Stomach (tissue), 8 donors: ENCODE measurements at regions not wholly inside any gene's neighbourhood (a gene's known extent, or its start where the extent isn't known, plus 50 kb on each side); places are given as distances from the start of the nearest gene placed in this dataset.

ENCODE experiments used
- DNase-seq, 2 donors: peaks; one replicate each; pipeline versions ENCODE4 v3.0.0 to v3.0.0-alpha.2; 2013 to 2019
- H3K27ac ChIP-seq, 5 donors: fragments of 200-600 bp in 4 of 5; sonication (generic) in 4 of 5; one replicate each; pipeline ENCODE4 v1.5.1; 2013 to 2019; ENCODE audit warnings: mild to moderate bottlenecking in 1 of 5, moderate library complexity in 1 of 5
- H3K27me3 ChIP-seq, 3 donors: fragments of 200-600 bp; sonication (generic); one replicate each; pipeline ENCODE4 v1.5.1; 2017 to 2019; ENCODE audit warnings: mixed run types in 1 of 3
- H3K36me3 ChIP-seq, 4 donors: fragments of 200-600 bp; sonication (generic); 1 replicate in 3 of 4; 2 replicates in 1 of 4; pipeline ENCODE4 v1.5.1; 2016 to 2019
- H3K4me1 ChIP-seq, 4 donors: fragments of 200-600 bp; sonication (generic); one replicate each; pipeline ENCODE4 v1.5.1; 2016 to 2019
- H3K4me3 ChIP-seq, 4 donors: fragments of 200-600 bp; sonication (generic) in 3 of 4; one replicate each; pipeline ENCODE4 v1.5.1; 2016 to 2019; ENCODE audit warnings: mild to moderate bottlenecking in 1 of 4
- H3K9me3 ChIP-seq, 4 donors: fragments of 200-600 bp; sonication (generic); one replicate each; pipeline ENCODE4 v1.5.1; 2016 to 2019
- EP300 ChIP-seq: sonication (generic); formaldehyde crosslinking; IDR thresholded peaks from one replicate; pipeline ENCODE4 v1.6.1; 2017; ENCODE audit warnings: antibody characterized with exemption
- POLR2A ChIP-seq, 4 donors: fragments of 450-650 bp; IDR thresholded peaks; one replicate each; pipeline ENCODE4 v1.6.1; 2016; ENCODE audit warnings: antibody characterized with exemption in 4 of 4, control low read depth in 2 of 4, mild to moderate bottlenecking in 1 of 4, moderate library complexity in 1 of 4
- POLR2AphosphoS5 ChIP-seq, 3 donors: sonication (generic); formaldehyde crosslinking; IDR thresholded peaks; one replicate each; pipeline ENCODE4 v1.6.1; 2016; ENCODE audit warnings: antibody characterized with exemption in 3 of 3
- WGBS, 5 donors: extraction: QIAGEN DNeasy Blood & Tissue Kit in 3 of 5; methylation state at CpG; one replicate each; pipeline versions ENCODE4 v1.1.5 to v1.1.7; 2013 to 2018; 5-methylcytosine and 5-hydroxymethylcytosine counted together
- intact Hi-C: fragments of 100-400 bp; cut with DNase I; formaldehyde crosslinking; loops from one replicate; pipeline ENCODE4 v1.15.1; 2023; ENCODE audit warnings: low total_unique reads
- TF ChIP-seq, protein P1 (sequence below), 7 experiments: fragments of 450-650 bp in 4 of 7; fragments of 200-600 bp in 3 of 7; sonication (generic) in 3 of 7; IDR thresholded peaks; one replicate each; pipeline ENCODE4 v1.5.1; 2016 to 2019; ENCODE audit warnings: antibody characterized with exemption in 7 of 7, control low read depth in 2 of 7, mild to moderate bottlenecking in 1 of 7
- donor health status: healthy with polysubstance abuse.
- donor health status: Bipolar disorder and iron deficiency.
- donor health status: healthy.

- 86 to 91% (median 87%) methylated on average over 4 of the region's 4 CpGs for WGBS, 5 donors
- H3K36me3 ChIP-seq = no peaks in the 10 kb centered on the region
- peaks cover 0 to 7% (median 3%) of the 10 kb centered on the region in 4 donors for H3K4me1 ChIP-seq
- intact Hi-C loops = no loop called here
- H3K4me3 ChIP-seq = no peak overlapping the region
- no peaks in the 10 kb centered on the region for H3K27me3 ChIP-seq
- H3K9me3 ChIP-seq = no peaks in the 10 kb centered on the region
- no peak overlapping the region for H3K27ac ChIP-seq
- no peak for DNase-seq
- TF ChIP-seq EP300 = no peak
- no peak for TF ChIP-seq POLR2A (IDR thresholded peaks at IDR 0.05)
- TF ChIP-seq POLR2AphosphoS5 (IDR thresholded peaks at IDR 0.05) = no peak
- TF ChIP-seq, protein P1, sequence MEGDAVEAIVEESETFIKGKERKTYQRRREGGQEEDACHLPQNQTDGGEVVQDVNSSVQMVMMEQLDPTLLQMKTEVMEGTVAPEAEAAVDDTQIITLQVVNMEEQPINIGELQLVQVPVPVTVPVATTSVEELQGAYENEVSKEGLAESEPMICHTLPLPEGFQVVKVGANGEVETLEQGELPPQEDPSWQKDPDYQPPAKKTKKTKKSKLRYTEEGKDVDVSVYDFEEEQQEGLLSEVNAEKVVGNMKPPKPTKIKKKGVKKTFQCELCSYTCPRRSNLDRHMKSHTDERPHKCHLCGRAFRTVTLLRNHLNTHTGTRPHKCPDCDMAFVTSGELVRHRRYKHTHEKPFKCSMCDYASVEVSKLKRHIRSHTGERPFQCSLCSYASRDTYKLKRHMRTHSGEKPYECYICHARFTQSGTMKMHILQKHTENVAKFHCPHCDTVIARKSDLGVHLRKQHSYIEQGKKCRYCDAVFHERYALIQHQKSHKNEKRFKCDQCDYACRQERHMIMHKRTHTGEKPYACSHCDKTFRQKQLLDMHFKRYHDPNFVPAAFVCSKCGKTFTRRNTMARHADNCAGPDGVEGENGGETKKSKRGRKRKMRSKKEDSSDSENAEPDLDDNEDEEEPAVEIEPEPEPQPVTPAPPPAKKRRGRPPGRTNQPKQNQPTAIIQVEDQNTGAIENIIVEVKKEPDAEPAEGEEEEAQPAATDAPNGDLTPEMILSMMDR (IDR thresholded peaks at IDR 0.05) = no peak
These were observed 507.5 kb downstream of the NR2F1-AS1 start for GRCh38 chr5:93073547-93073946.

- Histone ChIP-seq H3K9me3 (no peaks in the 10 kb centered on the region), H3K4me3 (no peak overlapping the region), H3K4me1 (peaks cover 0 to under 1% (median 0%) of the 10 kb centered on the region in 4 donors), H3K36me3 (no peaks in the 10 kb centered on the region), H3K27ac (no peak overlapping the region), H3K27me3 (no peaks in the 10 kb centered on the region)
- TF ChIP-seq EP300 = no peak
- TF ChIP-seq, protein P1 (IDR thresholded peaks at IDR 0.05) = no peak
- no peak for TF ChIP-seq POLR2A (IDR thresholded peaks at IDR 0.05)
- no peak for TF ChIP-seq POLR2AphosphoS5 (IDR thresholded peaks at IDR 0.05)
- no peak for DNase-seq
- WGBS, 5 donors = 81 to 92% (median 84%) methylated on average over 3 of the region's 3 CpGs
- intact Hi-C loops = no loop called here
These were observed 508.1 kb downstream of the NR2F1-AS1 start for GRCh38 chr5:93072831-93073459.

- Histone ChIP-seq H3K4me3 (no peak overlapping the region), H3K4me1 (no peaks in the 10 kb centered on the region), H3K27me3 (no peaks in the 10 kb centered on the region), H3K27ac (no peak overlapping the region), H3K36me3 (no peaks in the 10 kb centered on the region), H3K9me3 (no peaks in the 10 kb centered on the region)
- 74 to 85% (median 80%) methylated on average over 1 of the region's 1 CpG for WGBS, 5 donors
- intact Hi-C loops = no loop called here
- no peak for DNase-seq
- no peak for TF ChIP-seq POLR2A (IDR thresholded peaks at IDR 0.05)
- TF ChIP-seq EP300 = no peak
These were observed 509.3 kb downstream of the NR2F1-AS1 start for GRCh38 chr5:93071710-93072109.

DNA sequence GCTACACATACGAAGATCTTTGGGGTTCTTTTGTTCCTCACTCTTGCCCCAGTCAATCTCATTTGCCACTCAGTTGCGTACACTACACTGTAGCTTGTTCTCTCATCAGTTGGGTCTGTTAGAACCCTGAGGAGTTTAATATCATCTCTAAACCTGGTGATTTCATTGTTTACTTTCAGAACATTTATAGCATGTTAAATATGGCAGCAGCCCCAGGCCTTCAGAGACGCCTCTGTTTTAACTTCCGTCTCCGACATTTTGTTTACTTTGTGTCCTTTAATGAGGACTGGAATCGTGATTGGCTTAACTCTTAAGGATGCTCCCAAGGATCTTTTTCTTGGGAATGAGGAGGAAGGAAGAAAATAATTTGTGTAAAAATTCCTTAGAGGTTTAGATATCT is 510.1 kb downstream of the NR2F1-AS1 start:
- no peak overlapping the region for H3K27ac ChIP-seq
- H3K4me3 ChIP-seq = no peak overlapping the region
- no peak for TF ChIP-seq EP300
- TF ChIP-seq, protein P1 (IDR thresholded peaks at IDR 0.05) = no peak
- no peak for TF ChIP-seq POLR2AphosphoS5 (IDR thresholded peaks at IDR 0.05)
- TF ChIP-seq POLR2A (IDR thresholded peaks at IDR 0.05) = no peak
- intact Hi-C loops = no loop called here
- no peaks in the 10 kb centered on the region for H3K36me3 ChIP-seq
- no peaks in the 10 kb centered on the region for H3K27me3 ChIP-seq
- H3K4me1 ChIP-seq = no peaks in the 10 kb centered on the region
- 54 to 65% (median 61%) methylated on average over 6 of the region's 6 CpGs for WGBS, 5 donors
- DNase-seq = no peak
- H3K9me3 ChIP-seq = no peaks in the 10 kb centered on the region

DNA sequence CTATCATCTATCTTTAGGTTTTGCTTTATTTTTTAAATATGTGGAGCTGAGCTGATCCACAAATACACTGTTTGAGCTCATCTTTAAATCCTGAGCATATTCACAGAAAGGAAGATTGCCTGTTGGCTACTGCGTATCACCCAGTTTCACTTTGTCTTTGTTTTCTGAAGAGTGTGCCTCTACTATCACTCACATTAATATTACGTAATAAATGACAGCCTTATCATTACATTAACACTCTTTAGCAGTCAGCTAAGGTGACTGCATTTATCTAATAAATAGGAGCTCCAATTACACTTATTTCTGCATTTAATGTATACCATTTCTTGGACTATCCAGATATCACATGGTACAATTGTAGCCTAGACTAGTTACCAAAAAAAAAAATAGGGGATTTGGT is 511.7 kb downstream of the NR2F1-AS1 start:
- no peak overlapping the region for H3K4me3 ChIP-seq
- H3K9me3 ChIP-seq = no peaks in the 10 kb centered on the region
- WGBS, 5 donors = 71 to 76% (median 75%) methylated on average over 2 of the region's 2 CpGs
- no peaks in the 10 kb centered on the region for H3K36me3 ChIP-seq
- H3K27ac ChIP-seq = no peak overlapping the region
- DNase-seq = no peak
- no peaks in the 10 kb centered on the region for H3K27me3 ChIP-seq
- H3K4me1 ChIP-seq = no peaks in the 10 kb centered on the region
- no peak for TF ChIP-seq POLR2A (IDR thresholded peaks at IDR 0.05)
- TF ChIP-seq EP300 = no peak
- no peak for TF ChIP-seq POLR2AphosphoS5 (IDR thresholded peaks at IDR 0.05)
- TF ChIP-seq, protein P1 (IDR thresholded peaks at IDR 0.05) = no peak
- intact Hi-C loops = no loop called here
